D721Med (cell line): ENCODE measurements at regions not wholly inside any gene's neighbourhood (a gene's known extent, or its start where the extent isn't known, plus 50 kb on each side); places are given as distances from the start of the nearest gene placed in this dataset.

Source experiments
- DNase-seq: peaks from one replicate; pipeline ENCODE4 v3.0.0; 2011; ENCODE audit warnings: low spot score; ENCODE audit not compliant: insufficient read length
- FAIRE-seq: peaks from 2 replicates; lab custom pipeline; 2011; peaks lifted over from hg19 to GRCh38; lab: Jason Lieb, UNC
- CTCF ChIP-seq: IDR thresholded peaks from 2 replicates; pipeline ENCODE4 v1.5.1; 2012; ENCODE audit warnings: mild to moderate bottlenecking, control low read depth; ENCODE audit not compliant: insufficient read depth; ENCODE audit errors: missing control alignments

DNA sequence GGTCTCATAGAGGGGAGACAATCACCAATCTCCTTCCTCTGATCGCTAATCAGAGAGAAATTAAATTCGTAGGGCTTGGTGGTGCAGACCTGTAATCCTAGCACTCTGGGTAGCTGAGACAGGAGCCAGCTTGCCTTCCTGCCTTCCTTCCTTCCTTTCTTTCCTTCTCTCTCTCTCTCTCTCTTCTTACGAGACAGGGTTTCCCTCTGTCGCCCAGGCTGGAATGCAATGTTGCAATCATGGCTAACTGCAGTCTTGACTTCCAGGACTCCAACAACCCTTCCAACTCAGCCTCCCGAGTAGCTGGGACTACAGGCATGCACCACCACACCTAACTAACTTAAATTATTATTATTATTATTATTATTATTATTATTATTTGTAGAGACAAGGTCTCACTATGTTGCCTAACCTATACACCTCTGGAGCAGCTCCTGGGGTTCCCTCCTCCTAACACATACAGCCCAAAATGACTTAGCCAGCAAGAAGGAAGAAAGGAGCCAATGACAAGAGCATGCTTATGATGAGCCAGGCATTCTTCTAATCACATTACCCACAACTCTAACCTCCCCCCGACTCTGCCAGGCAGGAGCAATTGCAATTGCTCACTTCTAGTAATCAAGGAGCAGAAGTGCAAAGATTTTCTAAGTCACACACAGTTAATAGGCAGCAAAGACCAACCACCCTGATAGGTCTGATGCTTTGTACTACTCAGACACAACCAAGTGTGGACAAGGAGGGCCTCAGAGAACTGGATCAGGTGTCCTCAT, 105.4 kb upstream of the F3 start:
- FAIRE-seq (no peak), DNase-seq (no peak)
- no peak for TF ChIP-seq CTCF

GRCh38 chr1:94646141-94646643, 104.6 kb upstream of the F3 start:
- no peak for TF ChIP-seq CTCF
- FAIRE-seq = no peak
- no peak for DNase-seq

- FAIRE-seq (no peak), DNase-seq (no peak)
- no peak for TF ChIP-seq CTCF
These were observed 102.8 kb upstream of the F3 start for GRCh38 chr1:94644352-94644751.

- TF ChIP-seq CTCF = no peak
- FAIRE-seq = no peak
- DNase-seq = no peak
These were observed 102.3 kb upstream of the F3 start for GRCh38 chr1:94643819-94644218.

DNA sequence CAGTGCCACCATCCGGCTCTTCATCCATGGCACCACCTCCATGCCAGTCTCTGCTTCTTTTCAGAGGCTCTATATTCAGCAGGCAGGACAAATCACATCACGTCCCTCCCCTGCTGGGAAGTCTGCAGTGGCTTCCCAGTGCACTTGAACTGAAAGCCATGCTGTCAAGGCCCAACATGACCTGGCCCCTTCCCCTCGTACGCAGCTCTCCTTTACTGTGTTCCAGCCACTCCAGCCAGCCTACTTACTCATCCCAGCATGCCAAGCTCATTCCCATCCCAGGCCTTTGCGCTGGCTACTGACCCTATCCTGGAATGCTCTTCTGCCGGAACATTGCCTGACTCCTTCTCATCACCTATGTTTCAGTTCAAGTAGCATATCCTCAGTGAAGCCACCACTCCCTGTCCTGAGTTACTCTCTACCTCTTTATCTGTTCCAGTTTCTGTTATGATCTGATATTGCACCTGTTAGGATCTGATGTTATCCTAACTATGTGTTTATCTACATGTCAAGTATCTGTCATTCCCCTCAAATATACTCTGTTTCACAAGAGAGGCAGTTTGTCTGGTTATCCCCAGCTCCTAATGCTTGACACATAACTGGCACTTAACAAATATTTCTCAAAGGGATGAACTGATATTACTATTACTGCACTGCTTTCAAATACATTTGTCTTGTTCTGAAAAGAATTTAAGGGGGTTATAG, 101.2 kb upstream of the F3 start:
- TF ChIP-seq CTCF = no peak
- no peak for DNase-seq
- no peak for FAIRE-seq

GRCh38 chr1:94641990-94642389, 100.4 kb upstream of the F3 start:
- no peak for TF ChIP-seq CTCF
- FAIRE-seq (no peak), DNase-seq (no peak)

DNA sequence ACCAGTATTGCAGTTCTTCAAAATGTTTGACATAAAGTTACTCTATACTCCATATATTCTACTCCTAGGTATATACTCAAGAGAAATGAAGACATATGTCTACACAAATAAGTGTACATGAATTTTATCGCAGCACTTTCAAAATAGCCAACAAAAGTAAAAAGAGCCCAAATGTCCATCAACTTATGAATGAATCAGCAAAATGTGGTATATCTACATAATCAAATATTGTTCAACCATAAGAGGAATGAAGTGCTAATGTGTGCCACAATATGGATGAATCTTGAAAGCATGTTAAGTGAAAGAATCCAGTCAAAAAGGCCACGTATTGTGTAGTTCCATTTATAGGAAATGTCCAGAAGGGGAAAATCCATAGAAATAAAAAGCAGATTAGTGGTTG, 98.6 kb upstream of the F3 start:
- no peak for FAIRE-seq
- TF ChIP-seq CTCF = no peak

More for the DNA sequence above, 98.6 kb upstream of the F3 start:
- DNase-seq = no peak
